ENCODE measurements at regions not wholly inside any gene's neighbourhood (a gene's known extent, or its start where the extent isn't known, plus 50 kb on each side); places are given as distances from the start of the nearest gene placed in this dataset.

GRCh38 chr6:126826166-126826714, 292.2 kb upstream of the RSPO3 start:
- no peak overlapping the region for H3K4me3 ChIP-seq (ENCODE audit: low read depth, low read length)
- no peak for TF ChIP-seq CTCF (IDR thresholded peaks at IDR 0.05; ENCODE audit: borderline replicate concordance, insufficient read depth, low read depth, low read length)

- TF ChIP-seq CTCF (IDR thresholded peaks at IDR 0.05; ENCODE audit: borderline replicate concordance, insufficient read depth, low read depth, low read length): no peak
- no peak overlapping the region for H3K4me3 ChIP-seq (ENCODE audit: low read depth, low read length)
Measured at GRCh38 chr6:126831461-126831860, 287.0 kb upstream of the RSPO3 start.

- no peak for TF ChIP-seq CTCF (IDR thresholded peaks at IDR 0.05; ENCODE audit: borderline replicate concordance, insufficient read depth, low read depth, low read length)
- H3K4me3 ChIP-seq (ENCODE audit: low read depth, low read length): no peak overlapping the region
Measured at GRCh38 chr6:126842769-126843168, 275.7 kb upstream of the RSPO3 start.

GRCh38 chr6:126848119-126848518, 270.4 kb upstream of the RSPO3 start:
- no peak for TF ChIP-seq CTCF (IDR thresholded peaks at IDR 0.05; ENCODE audit: borderline replicate concordance, insufficient read depth, low read depth, low read length)
- H3K4me3 ChIP-seq (ENCODE audit: low read depth, low read length): no peak overlapping the region

- no peak overlapping the region for H3K4me3 ChIP-seq (ENCODE audit: low read depth, low read length)
- TF ChIP-seq CTCF (IDR thresholded peaks at IDR 0.05; ENCODE audit: borderline replicate concordance, insufficient read depth, low read depth, low read length): no peak
Measured at GRCh38 chr6:126867641-126868040, 250.8 kb upstream of the RSPO3 start.

GRCh38 chr6:126873351-126873750, 245.1 kb upstream of the RSPO3 start:
- TF ChIP-seq CTCF (IDR thresholded peaks at IDR 0.05; ENCODE audit: borderline replicate concordance, insufficient read depth, low read depth, low read length): no peak
- no peak overlapping the region for H3K4me3 ChIP-seq (ENCODE audit: low read depth, low read length)

GRCh38 chr6:126873791-126874190, 244.7 kb upstream of the RSPO3 start:
- H3K4me3 ChIP-seq (ENCODE audit: low read depth, low read length): no peak overlapping the region
- TF ChIP-seq CTCF (IDR thresholded peaks at IDR 0.05; ENCODE audit: borderline replicate concordance, insufficient read depth, low read depth, low read length): no peak
